SK-N-MC (cell line): ENCODE measurements at regions not wholly inside any gene's neighbourhood (a gene's known extent, or its start where the extent isn't known, plus 50 kb on each side); places are given as distances from the start of the nearest gene placed in this dataset.

Source experiments
- DNase-seq: peaks from one replicate; pipeline ENCODE4 v3.0.0-alpha.2; 2011; ENCODE audit warnings: low read depth, low spot score
- H3K27ac ChIP-seq: fragments of 200-600 bp; sonication (generic); 2 replicates; pipeline ENCODE4 v1.5.1; 2016; ENCODE audit warnings: mixed run types
- H3K36me3 ChIP-seq: fragments of 200-600 bp; sonication (generic); 2 replicates; pipeline ENCODE4 v1.6.1; 2017; ENCODE audit warnings: antibody characterized with exemption, low read length, mixed read lengths; ENCODE audit not compliant: insufficient read depth
- H3K4me3 ChIP-seq: fragments of 200-600 bp; sonication (generic); 2 replicates; pipeline ENCODE4 v1.5.1; 2016
- H3K9ac ChIP-seq: fragments of 200-600 bp; sonication (generic); 2 replicates; pipeline ENCODE4 v1.8.0; 2017; ENCODE audit warnings: mixed run types, mixed read lengths; ENCODE audit not compliant: insufficient read length
- H3K9me3 ChIP-seq: fragments of 200-600 bp; sonication (generic); 2 replicates; pipeline ENCODE4 v1.6.1; 2017; ENCODE audit warnings: low read depth, mild to moderate bottlenecking, antibody characterized with exemption, low read length, moderate library complexity, mixed read lengths
- EZH2 ChIP-seq: fragments of 200-600 bp; sonication (generic); IDR thresholded peaks from one replicate; pipeline ENCODE4 v1.6.1; 2017; ENCODE audit warnings: antibody characterized with exemption
- FOXP2 ChIP-seq: optimal IDR thresholded peaks from 2 replicates; pipeline ENCODE3; 2011; ENCODE audit warnings: mild to moderate bottlenecking, moderate library complexity; ENCODE audit not compliant: insufficient read depth; ENCODE audit errors: extremely low read length, control extremely low read depth
- POLR2AphosphoS5 ChIP-seq: IDR thresholded peaks from 2 replicates; pipeline ENCODE4 v1.6.1; 2012; ENCODE audit warnings: mild to moderate bottlenecking, low read depth, low read length, borderline replicate concordance

- TF ChIP-seq POLR2AphosphoS5 (no peak), EZH2 (no peak), FOXP2 (no peak)
- Histone ChIP-seq H3K27ac (peak overlapping the region; percentile 65), H3K4me3 (peak overlapping the region; percentile 36; the same call in 1 of the 2 replicates), H3K9ac (peak overlapping the region; percentile 60), H3K9me3 (no peaks in the 10 kb centered on the region), H3K36me3 (no peaks in the 10 kb centered on the region)
- DNase-seq: no peak
These were observed 77.4 kb downstream of the CD83 start for GRCh38 chr6:14194976-14195375.

- no peak for DNase-seq
- H3K9me3 ChIP-seq: no peaks in the 10 kb centered on the region
- no peak overlapping the region for H3K9ac ChIP-seq
- no peak overlapping the region for H3K27ac ChIP-seq
- no peak for TF ChIP-seq FOXP2
- no peak for TF ChIP-seq EZH2
- no peak for TF ChIP-seq POLR2AphosphoS5
- H3K36me3 ChIP-seq: no peaks in the 10 kb centered on the region
- no peak overlapping the region for H3K4me3 ChIP-seq
These were observed 78.5 kb downstream of the CD83 start for GRCh38 chr6:14196026-14196425.

GRCh38 chr6:14197118-14197517 is 79.5 kb downstream of the CD83 start:
- Histone ChIP-seq H3K9ac (no peak overlapping the region), H3K36me3 (no peaks in the 10 kb centered on the region), H3K9me3 (no peaks in the 10 kb centered on the region), H3K27ac (no peak overlapping the region), H3K4me3 (no peak overlapping the region)
- TF ChIP-seq FOXP2 (no peak), EZH2 (no peak), POLR2AphosphoS5 (no peak)
- DNase-seq: no peak

- Histone ChIP-seq H3K9me3 (no peaks in the 10 kb centered on the region), H3K4me3 (no peak overlapping the region), H3K9ac (no peak overlapping the region), H3K36me3 (no peaks in the 10 kb centered on the region), H3K27ac (no peak overlapping the region)
- DNase-seq: no peak
- TF ChIP-seq FOXP2: no peak
- no peak for TF ChIP-seq POLR2AphosphoS5
- TF ChIP-seq EZH2: no peak
These were observed 82.5 kb downstream of the CD83 start for GRCh38 chr6:14200047-14200446.

- H3K27ac ChIP-seq: no peak overlapping the region
- H3K36me3 ChIP-seq: no peaks in the 10 kb centered on the region
- no peak overlapping the region for H3K4me3 ChIP-seq
- no peak for DNase-seq
- H3K9ac ChIP-seq: no peak overlapping the region
- no peak for TF ChIP-seq EZH2
- no peak for TF ChIP-seq POLR2AphosphoS5
- TF ChIP-seq FOXP2: no peak
- H3K9me3 ChIP-seq: no peaks in the 10 kb centered on the region
These were observed 85.4 kb downstream of the CD83 start for GRCh38 chr6:14202947-14203346.

- no peak for DNase-seq
- no peak overlapping the region for H3K9ac ChIP-seq
- no peaks in the 10 kb centered on the region for H3K9me3 ChIP-seq
- no peak overlapping the region for H3K27ac ChIP-seq
- no peaks in the 10 kb centered on the region for H3K36me3 ChIP-seq
- TF ChIP-seq FOXP2 (no peak), POLR2AphosphoS5 (no peak), EZH2 (no peak)
- H3K4me3 ChIP-seq: no peak overlapping the region
These were observed 88.8 kb downstream of the CD83 start for GRCh38 chr6:14206391-14206790.

- TF ChIP-seq EZH2 (no peak), FOXP2 (no peak), POLR2AphosphoS5 (no peak)
- no peak for DNase-seq
- no peak overlapping the region for H3K4me3 ChIP-seq
- H3K9me3 ChIP-seq: no peaks in the 10 kb centered on the region
- H3K27ac ChIP-seq: peak overlapping the region; percentile 75; the same call in 1 of the 2 replicates
- no peak overlapping the region for H3K9ac ChIP-seq
- H3K36me3 ChIP-seq: no peaks in the 10 kb centered on the region
These were observed 89.9 kb downstream of the CD83 start for GRCh38 chr6:14207448-14207847.

- H3K4me3 ChIP-seq: no peak overlapping the region
- peak overlapping the region; percentile 75 for H3K27ac ChIP-seq
- TF ChIP-seq FOXP2 (no peak), POLR2AphosphoS5 (no peak), EZH2 (no peak)
- no peaks in the 10 kb centered on the region for H3K9me3 ChIP-seq
- no peak overlapping the region for H3K9ac ChIP-seq
- H3K36me3 ChIP-seq: no peaks in the 10 kb centered on the region
- DNase-seq: no peak
These were observed 91.4 kb downstream of the CD83 start for GRCh38 chr6:14209000-14209399.

GRCh38 chr6:14210077-14210476 is 92.5 kb downstream of the CD83 start:
- Histone ChIP-seq H3K9ac (peak overlapping the region; percentile 79), H3K27ac (peak overlapping the region; percentile 92), H3K9me3 (no peaks in the 10 kb centered on the region), H3K4me3 (peak overlapping the region; percentile 69), H3K36me3 (no peaks in the 10 kb centered on the region)
- TF ChIP-seq POLR2AphosphoS5 (peak; percentile 53), FOXP2 (no peak)
- no peak for DNase-seq
